ENCODE measurements at regions not wholly inside any gene's neighbourhood (a gene's known extent, or its start where the extent isn't known, plus 50 kb on each side); places are given as distances from the start of the nearest gene placed in this dataset.

DNA sequence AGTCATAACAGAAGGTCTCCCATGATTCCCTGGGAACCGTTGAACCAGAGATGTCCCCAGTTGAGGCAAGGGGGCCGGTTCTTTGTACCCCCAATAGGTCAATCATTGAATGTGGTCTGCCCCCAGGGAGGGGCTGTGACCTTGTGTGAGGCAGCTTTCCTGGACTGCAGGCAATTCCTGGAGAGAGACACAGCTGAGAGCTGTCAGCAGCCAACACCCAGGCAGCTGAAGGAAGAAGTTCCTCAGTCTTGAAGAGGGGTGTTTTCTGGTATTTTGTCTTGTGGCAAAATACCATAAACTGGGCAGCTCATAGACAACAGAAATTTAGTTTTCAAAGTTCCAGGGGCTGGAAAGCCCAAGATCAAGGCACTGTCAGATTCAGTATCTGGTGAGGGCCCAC, 185.7 kb upstream of the ATP6AP2 start:
- no peak for TF ChIP-seq CTCF (IDR thresholded peaks at IDR 0.05)
- TF ChIP-seq EZH2 (IDR thresholded peaks at IDR 0.05; ENCODE audit: borderline replicate concordance, insufficient read depth, low read depth, low read length, poor library complexity, severe bottlenecking): no peak
